ENCODE measurements at regions not wholly inside any gene's neighbourhood (a gene's known extent, or its start where the extent isn't known, plus 50 kb on each side); places are given as distances from the start of the nearest gene placed in this dataset.

- peaks cover 2% of the 10 kb centered on the region for H3K27me3 ChIP-seq (ENCODE audit: insufficient read depth, poor library complexity, severe bottlenecking)
- no peak overlapping the region for H3K27ac ChIP-seq (replicated peaks)
- no peak overlapping the region for H3K4me3 ChIP-seq (replicated peaks; ENCODE audit: insufficient read depth, low read length)
- TF ChIP-seq CTCF (IDR thresholded peaks at IDR 0.05; ENCODE audit: insufficient read depth, low read length) (no peak), GABPA (IDR thresholded peaks at IDR 0.05; ENCODE audit: low read depth) (no peak), REST (IDR thresholded peaks at IDR 0.05; ENCODE audit: insufficient replicate concordance, low read depth) (no peak), POLR2AphosphoS5 (IDR thresholded peaks at IDR 0.05; ENCODE audit: low read depth) (no peak), SPI1 (IDR thresholded peaks at IDR 0.05; ENCODE audit: borderline replicate concordance, low read depth) (no peak)
- DNase-seq (ENCODE audit: low read depth in 1 of 2, low spot score in 1 of 2) = no peak
Measured at GRCh38 chr1:193513032-193513431, 326.6 kb upstream of the B3GALT2 start.

- Histone ChIP-seq H3K27me3 (ENCODE audit: insufficient read depth, poor library complexity, severe bottlenecking) (no peaks in the 10 kb centered on the region), H3K27ac (replicated peaks) (no peak overlapping the region), H3K4me3 (replicated peaks; ENCODE audit: insufficient read depth, low read length) (no peak overlapping the region)
- no peak for TF ChIP-seq CTCF (IDR thresholded peaks at IDR 0.05; ENCODE audit: insufficient read depth, low read length)
- TF ChIP-seq SPI1 (IDR thresholded peaks at IDR 0.05; ENCODE audit: borderline replicate concordance, low read depth) = no peak
- no peak for TF ChIP-seq POLR2AphosphoS5 (IDR thresholded peaks at IDR 0.05; ENCODE audit: low read depth)
- no peak for TF ChIP-seq REST (IDR thresholded peaks at IDR 0.05; ENCODE audit: insufficient replicate concordance, low read depth)
- TF ChIP-seq GABPA (IDR thresholded peaks at IDR 0.05; ENCODE audit: low read depth) = no peak
- DNase-seq (ENCODE audit: low read depth in 1 of 2, low spot score in 1 of 2) = no peak
Measured at GRCh38 chr1:193504920-193505319, 318.5 kb upstream of the B3GALT2 start.

GRCh38 chr1:193498088-193498655 is 311.8 kb upstream of the B3GALT2 start:
- TF ChIP-seq GABPA (IDR thresholded peaks at IDR 0.05; ENCODE audit: low read depth) (no peak), SPI1 (IDR thresholded peaks at IDR 0.05; ENCODE audit: borderline replicate concordance, low read depth) (no peak)
- no peak overlapping the region for H3K27ac ChIP-seq (replicated peaks)
- no peak overlapping the region for H3K4me3 ChIP-seq (replicated peaks; ENCODE audit: insufficient read depth, low read length)
- no peaks in the 10 kb centered on the region for H3K27me3 ChIP-seq (ENCODE audit: insufficient read depth, poor library complexity, severe bottlenecking)
- no peak for DNase-seq (ENCODE audit: low read depth in 1 of 2, low spot score in 1 of 2)

DNA sequence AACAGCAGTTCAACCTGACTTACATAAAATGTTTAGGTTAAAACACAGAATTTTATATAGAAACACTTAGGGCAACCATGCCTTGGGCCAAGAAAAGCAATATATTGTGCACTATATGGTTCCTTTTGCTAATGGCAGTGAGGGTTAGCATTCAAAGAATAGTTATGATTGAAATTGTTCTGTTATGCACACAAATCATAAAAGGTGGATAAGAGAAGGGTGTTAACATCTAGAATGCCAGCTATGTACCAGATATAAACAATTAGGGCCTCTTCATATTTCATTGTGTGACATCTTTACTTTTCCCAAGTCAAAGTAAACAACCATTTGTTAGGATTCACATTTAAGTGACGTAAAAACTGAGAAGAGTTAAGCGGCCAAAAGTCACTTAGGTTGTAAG is 308.0 kb upstream of the B3GALT2 start:
- Histone ChIP-seq H3K4me3 (replicated peaks; ENCODE audit: insufficient read depth, low read length) (no peak overlapping the region), H3K27me3 (ENCODE audit: insufficient read depth, poor library complexity, severe bottlenecking) (no peaks in the 10 kb centered on the region), H3K27ac (replicated peaks) (no peak overlapping the region)
- no peak for TF ChIP-seq CTCF (IDR thresholded peaks at IDR 0.05; ENCODE audit: insufficient read depth, low read length)
- no peak for TF ChIP-seq SPI1 (IDR thresholded peaks at IDR 0.05; ENCODE audit: borderline replicate concordance, low read depth)
- TF ChIP-seq GABPA (IDR thresholded peaks at IDR 0.05; ENCODE audit: low read depth) = no peak
- TF ChIP-seq REST (IDR thresholded peaks at IDR 0.05; ENCODE audit: insufficient replicate concordance, low read depth) = no peak
- no peak for TF ChIP-seq POLR2AphosphoS5 (IDR thresholded peaks at IDR 0.05; ENCODE audit: low read depth)
- DNase-seq (ENCODE audit: low read depth in 1 of 2, low spot score in 1 of 2) = no peak

All from HL-60 (cell line).